Amniotic epithelial cell (primary cell): ENCODE measurements at regions not wholly inside any gene's neighbourhood (a gene's known extent, or its start where the extent isn't known, plus 50 kb on each side); places are given as distances from the start of the nearest gene placed in this dataset.

ENCODE experiments used
- DNase-seq: peaks from one replicate; pipeline ENCODE4 v3.0.0-alpha.2; 2010; ENCODE audit warnings: low read depth

DNA sequence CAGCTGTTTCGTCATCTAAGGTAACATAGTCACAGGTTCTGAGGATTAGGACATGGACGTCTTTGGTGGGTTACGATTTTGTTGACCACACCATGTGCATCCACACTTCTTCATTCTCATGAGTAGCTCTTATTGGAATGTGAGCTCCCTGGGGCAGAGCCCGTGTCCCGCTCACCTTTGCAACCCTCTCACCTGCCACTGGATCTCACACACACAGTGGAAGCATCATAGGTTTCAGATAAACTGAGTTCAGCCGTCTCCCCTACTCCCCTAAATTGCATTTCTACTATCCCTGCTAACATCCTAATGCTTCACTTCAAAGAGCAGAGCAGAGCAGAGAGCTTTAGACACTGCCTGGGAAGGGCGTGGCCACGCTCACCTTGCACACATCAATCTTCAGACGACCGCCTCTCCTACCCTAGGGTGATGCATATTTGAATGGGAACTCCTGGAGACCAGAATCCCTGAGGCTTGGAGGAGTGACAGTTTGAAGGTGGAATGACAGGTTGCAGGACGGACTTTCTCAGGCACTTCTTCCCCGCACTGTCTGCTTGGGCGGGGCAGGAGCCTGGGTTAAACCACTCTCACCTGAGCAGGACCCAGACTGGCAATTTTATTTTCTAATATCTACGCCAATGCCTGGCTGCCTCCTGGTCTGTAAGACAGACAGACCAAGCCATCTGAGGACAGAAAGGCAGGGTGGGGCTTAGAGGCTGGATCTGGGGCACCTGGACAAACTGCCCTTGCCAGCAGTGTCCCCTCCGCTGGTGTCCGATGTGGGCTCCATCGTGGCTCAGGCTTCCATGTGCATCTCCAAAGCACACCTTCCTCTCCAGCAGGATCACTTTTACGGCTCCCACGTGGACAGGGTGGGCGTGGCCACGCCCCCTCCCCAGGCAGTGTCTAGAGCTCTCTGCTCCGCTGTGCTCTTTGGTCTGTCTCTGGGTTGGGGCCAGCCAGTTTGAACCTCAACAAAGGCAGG is 229.5 kb upstream of the COPS8 start:
- DNase-seq = no peak

DNA sequence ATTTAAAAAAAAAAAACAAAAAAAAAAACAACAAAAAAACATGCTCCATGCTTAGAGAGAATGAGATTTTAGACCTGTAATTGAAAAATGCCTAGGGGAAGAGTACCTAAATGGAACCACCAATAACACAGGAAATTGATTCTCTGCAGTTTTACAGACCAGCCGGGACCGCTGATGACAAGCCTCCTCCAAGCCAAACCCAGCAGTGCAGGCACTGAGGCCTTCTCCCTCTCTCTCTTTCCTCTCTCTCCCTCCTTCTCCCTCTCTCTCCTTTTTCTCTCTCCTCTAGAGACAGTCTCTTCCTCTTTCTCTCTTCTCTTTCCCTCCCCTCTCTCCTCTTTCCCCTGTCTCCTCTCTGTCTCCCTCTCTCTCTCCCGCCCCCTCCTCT is 228.8 kb upstream of the COPS8 start:
- no peak for DNase-seq

DNA sequence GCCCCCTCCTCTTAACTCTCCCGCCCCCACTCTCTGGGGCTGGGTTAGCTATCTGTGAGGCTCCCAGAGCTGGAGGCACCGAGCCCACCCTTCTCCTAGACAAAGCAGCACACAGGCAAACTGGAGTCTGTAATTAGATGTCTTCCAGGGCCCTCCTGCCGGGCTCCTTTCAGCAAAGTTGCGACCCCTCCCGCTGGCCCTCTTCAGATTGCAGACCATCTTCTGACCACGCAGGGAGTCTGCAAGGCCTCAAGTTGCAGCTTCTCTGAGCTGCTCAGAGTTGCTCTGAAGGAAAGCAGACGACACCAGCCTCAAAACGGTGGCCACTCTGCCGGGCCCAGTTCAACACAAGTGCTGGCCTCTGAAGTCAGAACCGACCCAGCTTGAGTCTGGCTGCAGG is 228.4 kb upstream of the COPS8 start:
- no peak for DNase-seq

DNA sequence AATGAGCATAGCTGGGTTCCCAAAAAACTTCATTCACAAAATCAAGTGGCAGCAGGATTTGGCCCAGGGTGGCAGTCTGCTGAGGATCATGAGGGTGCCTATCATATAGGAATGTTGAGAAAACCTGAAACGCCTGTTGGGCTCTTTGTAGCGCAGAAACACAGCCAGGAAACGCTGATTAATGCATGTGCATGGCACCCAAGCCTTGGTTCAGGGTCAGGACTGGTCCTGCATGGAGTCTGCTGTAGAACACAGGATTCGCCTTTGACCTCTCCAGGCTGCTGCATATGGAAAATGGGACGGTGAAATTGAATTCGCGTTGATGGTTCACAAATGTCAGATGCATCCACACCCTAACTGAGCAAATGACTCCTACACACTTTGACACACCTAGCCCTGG is 227.9 kb upstream of the COPS8 start:
- DNase-seq = no peak

DNA sequence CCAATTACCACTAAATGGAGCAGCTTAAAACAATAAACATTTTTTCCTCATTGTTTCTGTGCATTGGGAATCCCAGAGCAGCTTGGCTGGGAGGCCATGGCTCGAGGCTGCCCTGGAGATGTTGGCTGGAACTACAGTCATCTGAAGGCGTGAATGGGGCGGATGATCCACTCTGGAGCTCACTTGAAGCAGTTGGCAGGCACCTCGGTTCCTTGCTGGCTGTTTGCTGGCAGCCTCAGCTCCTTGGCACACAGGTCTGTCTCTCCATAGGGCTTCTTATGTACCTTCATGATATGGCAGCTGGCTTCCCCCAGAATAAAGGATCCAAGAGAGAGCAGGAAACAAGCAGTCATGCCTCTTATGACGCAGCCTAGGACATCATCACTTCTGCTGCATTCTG is 227.0 kb upstream of the COPS8 start:
- DNase-seq = no peak

DNA sequence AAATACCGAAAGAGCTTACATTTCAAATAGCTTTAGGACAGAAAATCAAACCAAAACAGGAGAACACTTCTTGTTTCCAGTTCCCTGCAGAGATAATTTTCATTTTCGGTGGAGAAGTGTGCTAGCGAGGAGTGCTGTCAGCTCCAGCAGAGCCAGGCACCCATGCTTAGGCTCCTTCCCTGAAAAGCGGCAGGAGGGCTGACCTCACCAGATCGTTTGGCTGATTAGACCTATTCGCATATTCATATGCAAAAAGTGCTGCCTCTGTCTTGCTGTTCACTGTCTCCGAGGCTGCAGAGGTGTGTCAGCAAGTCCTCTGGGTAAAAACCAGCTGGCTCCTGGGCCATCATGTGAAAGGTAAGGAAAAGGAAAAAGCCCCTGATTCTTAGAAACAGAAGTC is 225.8 kb upstream of the COPS8 start:
- DNase-seq = no peak

DNA sequence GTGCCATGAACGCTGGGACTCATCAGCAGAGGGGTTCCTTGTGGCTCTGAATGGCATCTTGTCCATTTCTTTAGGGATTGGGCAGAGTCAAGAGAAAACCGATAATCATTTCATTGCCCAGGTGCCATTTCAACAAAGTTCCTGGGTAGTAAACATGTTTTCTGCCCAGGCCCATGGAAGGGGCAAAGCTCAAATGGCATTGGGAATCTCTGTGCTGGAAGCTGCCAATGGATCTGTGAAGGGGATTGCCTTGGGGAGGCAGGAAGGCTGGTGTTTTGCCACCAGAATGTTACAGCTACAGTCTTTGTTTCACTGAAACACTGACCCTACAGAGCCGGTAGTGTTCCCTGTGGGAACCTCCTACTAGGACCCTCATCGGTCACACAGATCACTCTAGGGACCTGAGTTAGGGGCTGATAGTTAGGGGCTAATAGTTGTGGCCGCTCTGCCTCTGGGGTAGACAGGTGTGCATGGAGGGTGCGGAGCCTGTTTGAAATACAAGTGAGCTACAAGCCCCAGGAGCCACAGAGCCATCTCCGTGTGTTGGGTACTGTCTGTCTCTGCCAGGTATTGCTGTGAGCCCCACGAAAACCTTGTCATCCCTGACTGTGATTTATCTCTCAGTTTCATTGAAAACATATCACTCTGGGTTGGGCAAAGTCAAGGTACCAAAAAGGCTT is 224.4 kb upstream of the COPS8 start:
- no peak for DNase-seq

DNA sequence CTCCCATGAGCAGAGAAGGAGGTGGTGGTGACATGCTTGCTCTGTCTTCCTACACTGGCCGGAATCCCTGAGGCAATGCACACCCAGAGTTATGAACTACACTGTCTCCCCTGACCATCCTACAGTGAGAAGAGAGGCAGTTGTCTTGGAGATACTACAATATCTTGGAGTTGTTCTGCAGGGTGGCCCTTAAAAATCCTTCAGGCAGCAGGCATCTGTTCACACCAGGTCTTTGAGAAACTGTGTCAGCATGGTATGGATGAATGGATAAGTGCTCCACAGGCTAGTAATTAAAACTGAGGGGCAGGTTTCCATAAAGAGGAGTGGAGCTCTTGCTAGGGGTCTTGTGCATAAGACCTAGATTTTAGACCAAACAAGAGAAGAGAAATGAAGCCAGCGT is 223.7 kb upstream of the COPS8 start:
- DNase-seq = no peak

DNA sequence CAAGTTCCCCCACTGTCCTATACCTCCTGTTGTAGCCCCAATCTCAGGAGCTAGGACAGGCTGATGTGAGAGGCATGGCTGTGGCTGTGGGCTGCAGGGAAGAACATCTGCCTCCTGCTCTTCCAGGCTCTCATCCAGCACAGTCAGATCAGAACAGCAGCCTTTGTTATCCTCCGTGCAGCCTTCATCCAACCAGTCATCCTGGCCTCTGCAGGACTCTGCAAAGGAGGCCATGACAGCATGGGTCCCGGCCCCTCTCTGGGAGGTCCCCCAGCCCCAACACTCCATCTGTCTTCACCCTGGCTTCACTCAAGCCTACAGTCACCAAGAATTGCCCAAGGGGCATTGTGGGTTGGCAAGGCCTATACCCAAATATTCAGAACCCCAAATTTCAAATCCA is 223.2 kb upstream of the COPS8 start:
- DNase-seq = no peak

DNA sequence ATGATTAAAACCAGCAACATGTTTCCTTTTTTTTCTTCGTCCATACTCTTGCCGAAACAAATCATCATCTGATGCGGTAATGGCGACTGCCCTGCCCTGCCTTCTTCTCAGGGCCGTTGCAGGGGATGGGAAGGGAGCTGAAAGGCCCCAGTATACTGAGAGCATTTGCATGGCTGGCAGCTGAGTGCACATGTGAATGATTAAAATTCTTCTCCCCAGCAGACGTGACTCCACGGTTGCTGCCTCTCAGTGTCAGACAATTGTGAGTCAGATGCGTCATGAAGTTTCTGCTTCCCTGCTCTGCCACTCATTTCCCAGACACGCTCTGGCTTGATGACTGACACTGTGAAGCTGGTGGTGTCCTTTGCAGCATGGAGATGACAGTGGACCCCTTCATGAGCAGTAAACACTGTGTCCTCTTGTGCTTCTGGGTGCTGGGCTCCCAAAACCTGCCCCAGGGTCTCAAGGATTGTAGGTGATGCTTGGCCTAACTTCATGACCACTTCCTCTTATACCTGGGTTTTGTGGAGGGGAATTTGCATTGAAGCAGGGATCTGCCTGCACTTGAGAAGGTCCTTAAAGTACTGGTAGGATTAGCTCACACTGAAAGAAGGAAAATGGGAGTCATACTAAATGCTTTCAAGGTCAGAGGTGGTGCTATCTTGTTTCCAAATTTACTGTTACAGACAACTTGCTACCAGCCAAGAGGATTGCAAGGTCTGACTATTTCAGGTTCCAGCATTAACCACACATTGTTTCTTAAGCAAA is 222.5 kb upstream of the COPS8 start:
- DNase-seq = peak; percentile 53

DNA sequence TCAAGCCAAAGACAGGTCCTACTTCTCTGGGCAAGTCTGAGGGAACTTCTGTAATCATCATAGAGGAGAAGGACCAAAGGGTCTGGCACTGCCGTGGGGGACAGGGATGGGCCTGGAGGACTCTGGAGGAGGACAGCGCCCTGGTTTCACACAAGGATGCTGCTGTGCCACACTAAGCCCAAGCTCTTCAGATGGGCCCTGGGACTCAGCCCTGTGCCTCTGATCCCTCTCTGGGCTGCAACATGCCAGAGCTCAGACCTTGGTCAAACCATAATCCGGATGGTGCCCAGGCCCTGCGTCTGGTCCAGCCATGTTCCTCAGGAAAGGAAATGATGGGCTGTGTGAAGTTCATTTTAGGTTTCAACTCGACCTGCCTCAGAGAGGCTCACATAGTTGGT is 222.0 kb upstream of the COPS8 start:
- no peak for DNase-seq

DNA sequence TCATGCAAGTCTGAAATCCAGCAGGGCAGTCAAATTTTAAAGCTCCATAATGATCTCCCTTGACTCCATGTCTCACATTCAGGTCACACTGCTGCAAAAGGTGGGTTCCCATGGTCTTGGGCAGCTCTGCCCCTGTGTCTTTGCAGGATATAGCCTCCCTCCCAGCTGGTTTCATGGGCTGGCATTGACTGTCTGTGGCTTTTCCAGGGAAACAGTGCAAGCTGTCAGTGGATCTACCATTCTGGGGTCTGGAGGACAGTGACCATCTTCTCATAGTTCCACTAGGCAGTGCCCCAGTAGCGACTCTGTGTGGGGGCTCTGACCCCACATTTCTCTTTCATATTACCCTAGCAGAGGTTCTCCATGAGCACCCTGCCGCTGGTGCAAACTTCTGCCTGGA is 220.6 kb upstream of the COPS8 start:
- DNase-seq = no peak

DNA sequence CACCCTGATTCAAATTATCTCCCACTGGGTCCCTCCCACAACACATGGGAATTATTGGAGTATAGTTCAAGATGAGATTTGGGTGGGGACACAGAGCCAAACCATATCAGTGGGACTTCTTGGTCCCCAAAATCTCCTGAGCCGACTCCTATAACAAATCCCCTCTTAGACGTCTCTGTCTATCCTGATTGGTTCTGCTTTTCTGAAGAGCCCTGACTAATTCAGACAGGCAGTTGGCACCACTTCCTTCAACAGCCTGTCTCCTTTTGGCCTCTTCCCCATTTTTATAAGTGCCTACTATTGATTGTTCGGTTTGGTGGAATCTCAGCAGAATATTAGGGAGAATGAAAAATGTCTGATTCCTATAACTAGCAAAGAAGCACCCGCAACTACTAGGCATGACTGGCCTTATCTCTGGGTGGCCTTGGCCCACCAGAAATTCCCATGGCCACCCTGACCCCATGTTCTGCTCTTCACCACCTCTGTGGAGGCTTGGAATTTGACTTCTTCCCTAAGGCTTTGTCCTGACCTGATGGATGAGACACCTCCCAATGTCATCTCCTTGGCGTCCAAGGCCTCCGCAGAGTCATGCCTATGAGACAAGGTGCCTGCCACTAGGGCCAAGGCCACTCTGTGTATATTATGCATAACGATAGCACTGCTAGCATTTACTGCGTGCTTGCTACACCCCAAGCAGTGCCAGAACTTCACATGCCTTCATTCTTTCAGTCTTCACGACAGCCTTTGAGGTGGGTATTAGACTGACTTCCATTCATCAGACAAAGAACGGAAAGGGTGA is 218.9 kb upstream of the COPS8 start:
- DNase-seq = no peak

DNA sequence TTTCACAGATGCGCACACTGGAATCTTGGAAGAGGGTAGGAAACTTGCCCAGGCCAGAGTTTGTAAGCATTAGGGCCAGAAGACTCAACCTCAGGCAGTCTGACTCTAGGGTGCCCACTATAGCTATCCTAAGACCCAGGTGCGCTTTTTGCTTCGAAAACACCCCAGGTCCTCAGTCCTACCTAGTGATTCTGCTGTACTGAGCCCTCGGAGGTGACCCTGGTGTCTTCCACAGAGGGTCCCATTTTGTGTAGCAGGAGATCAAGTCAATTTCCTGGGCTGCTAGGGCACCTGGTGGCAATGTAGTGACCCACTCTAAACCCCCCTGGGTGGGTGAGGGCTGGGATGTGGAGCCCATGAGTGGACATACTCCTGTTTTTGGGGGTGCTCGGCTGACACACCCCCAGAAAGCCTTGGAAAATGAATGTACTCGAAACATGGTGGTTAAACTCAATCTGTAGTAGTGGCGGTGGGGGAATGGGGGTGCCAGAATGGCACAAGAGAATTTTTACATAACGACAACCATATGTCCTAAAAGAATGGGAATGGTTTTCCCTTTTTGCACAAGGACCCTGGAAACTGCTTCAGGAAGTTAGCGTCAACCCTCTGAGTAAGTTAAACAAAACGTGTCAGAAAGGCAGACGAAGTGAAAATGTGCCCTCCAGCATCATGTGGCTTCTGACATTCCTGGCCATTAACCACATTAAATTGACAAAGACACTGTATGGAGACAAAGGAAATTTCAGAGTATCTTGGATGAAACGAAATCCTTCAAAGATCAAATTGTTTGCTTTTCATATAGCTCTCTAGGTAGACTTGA is 218.0 kb upstream of the COPS8 start:
- no peak for DNase-seq

DNA sequence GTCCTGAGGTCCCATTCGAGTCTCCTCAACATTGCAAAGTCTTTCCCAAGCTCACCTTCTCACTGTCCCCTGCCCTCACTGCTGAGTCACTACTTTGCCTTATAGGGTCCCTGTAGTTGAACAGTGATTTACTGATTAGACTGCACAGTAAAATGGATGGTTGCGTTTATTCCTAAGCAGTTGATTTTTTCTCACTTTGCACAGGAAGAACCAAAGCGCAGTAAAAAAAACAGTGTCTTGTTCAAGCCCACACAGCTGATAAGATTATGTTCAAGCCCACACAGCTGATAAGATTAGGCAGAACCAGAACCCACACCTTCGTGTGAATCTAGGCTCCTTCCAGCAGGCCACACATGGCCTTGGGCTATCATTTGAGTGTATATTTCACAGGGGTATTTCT is 215.3 kb upstream of the COPS8 start:
- peak; percentile 77 for DNase-seq

DNA sequence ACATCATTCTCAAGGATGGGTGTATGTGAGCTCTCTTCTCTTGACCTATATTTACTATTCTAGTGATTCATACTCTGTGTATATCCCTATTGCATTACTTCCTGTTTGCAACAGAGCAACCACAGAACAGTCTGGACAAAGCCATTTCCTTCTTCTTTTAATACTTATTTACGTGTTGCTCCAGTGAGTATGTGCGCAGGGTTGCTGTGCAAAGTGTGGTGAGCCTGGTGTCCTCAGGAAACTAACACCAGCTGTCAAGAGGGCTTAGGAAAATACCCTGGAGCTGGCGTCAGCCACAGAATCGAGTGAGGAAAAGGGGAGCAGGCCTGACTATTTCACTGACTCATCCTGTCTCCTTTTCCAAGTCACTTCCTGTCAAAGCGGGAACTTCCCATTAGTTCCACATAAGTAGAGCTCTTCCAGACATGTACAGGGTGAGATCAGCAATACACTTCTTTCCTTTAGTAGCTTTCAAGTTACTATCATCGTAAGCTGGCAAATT is 214.1 kb upstream of the COPS8 start:
- DNase-seq = peak; percentile 100

DNA sequence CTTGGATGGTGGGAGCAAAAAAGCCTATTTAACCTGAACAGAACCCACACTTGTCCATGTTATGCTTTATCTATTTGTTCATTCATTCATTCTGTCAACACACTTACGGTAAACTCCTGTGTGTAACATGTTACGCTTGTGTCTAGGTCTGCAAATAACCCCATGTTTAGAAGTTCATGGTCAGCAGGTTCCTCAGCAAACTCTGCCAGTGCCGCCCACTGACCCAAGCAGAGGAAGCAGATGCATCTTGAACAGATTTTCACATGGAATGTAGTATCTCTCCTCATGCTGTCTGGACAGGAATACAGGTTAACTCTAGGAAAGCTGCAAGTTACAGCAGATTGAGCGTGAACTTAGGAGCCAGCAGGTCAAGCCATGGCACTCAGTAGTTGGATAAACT is 213.7 kb upstream of the COPS8 start:
- DNase-seq = no peak

DNA sequence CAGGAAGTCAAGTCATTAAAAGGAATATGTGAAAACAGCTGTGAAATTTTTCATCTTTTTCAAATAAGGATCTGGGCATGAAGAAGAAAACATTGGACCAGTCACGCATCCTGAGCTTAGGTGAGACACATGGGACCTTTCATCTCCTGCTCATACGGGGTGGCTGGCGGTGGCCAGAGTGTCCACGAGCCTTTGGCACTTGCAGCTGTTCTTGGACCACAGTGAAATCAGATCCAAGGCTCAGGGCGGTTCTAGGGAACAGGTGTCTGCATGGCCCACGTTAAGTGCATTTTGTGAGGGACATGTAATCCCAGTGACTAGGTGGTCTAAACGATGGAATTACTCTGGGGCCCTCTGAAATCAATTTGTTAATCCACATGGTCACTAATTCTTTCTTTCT is 212.7 kb upstream of the COPS8 start:
- no peak for DNase-seq

DNA sequence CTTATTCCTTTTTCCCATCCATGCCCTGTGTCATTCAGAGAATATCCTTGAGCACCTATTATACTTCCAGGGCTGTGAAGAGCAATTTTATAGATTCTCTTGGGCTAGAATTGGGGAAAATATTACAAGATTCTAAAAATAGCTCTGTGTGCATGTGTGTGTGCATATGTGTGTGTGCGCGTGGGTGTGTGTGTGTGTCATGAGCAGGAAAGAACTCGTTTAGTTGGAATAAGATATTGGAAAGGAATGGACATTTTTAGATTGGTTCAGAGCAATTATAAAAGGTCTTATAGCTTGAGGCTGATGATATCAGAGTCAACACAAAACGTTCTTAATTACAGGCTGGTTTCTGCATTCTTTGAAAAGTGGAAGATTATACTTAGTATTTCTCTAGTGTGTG is 212.1 kb upstream of the COPS8 start:
- no peak for DNase-seq

DNA sequence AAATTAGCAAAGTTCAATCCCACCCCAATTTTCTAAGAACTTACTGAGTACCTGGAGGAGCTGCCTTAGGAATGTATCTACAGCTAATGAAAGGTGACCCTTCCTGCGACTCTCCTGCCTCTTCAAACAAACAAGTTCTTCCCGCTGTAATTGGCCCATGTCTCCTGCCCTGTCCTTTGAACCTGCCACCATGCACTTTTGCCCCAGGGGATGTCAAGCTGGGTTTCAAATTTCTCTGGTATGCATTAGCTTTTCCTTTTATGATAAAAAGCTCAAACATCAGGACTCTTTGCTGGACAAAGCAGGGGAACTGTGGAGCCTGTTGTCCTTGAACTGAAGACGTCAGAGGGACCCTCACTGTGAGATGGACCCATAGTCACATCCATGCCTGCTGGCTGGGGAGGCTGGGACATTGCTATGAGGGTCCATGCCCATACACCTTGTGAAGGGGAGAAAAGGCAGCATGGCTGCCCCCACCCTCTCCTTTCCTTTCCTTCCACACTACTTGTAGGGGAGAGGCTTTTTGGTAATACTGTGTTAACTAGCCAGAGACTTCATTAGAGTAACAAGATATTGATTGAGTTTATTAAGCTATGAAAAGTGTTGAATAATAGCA is 210.7 kb upstream of the COPS8 start:
- no peak for DNase-seq
